GM19328 (cell line): ENCODE measurements at regions not wholly inside any gene's neighbourhood (a gene's known extent, or its start where the extent isn't known, plus 50 kb on each side); places are given as distances from the start of the nearest gene placed in this dataset.

Experiments used
- ATAC-seq: cut with Tn5 transposase; IDR thresholded peaks from one replicate; pipeline ENCODE4 v1.9.1; 2021; ENCODE audit warnings: mild to moderate bottlenecking, moderate library complexity; ENCODE audit not compliant: unreplicated experiment

- no peak for ATAC-seq
These were observed 405.7 kb upstream of the SALL1 start for GRCh38 chr16:51556694-51557340.

- no peak for ATAC-seq
These were observed 402.8 kb upstream of the SALL1 start for GRCh38 chr16:51553910-51554309.

GRCh38 chr16:51553314-51553713 is 402.2 kb upstream of the SALL1 start:
- ATAC-seq: no peak

- no peak for ATAC-seq
These were observed 399.8 kb upstream of the SALL1 start for GRCh38 chr16:51550800-51551347.

- no peak for ATAC-seq
These were observed 398.8 kb upstream of the SALL1 start for GRCh38 chr16:51549836-51550235.

- no peak for ATAC-seq
These were observed 394.9 kb upstream of the SALL1 start for GRCh38 chr16:51545951-51546350.

GRCh38 chr16:51544851-51545467 is 393.9 kb upstream of the SALL1 start:
- ATAC-seq: no peak

GRCh38 chr16:51543971-51544370 is 392.9 kb upstream of the SALL1 start:
- ATAC-seq: no peak

GRCh38 chr16:51542981-51543815 is 392.1 kb upstream of the SALL1 start:
- ATAC-seq: no peak

- ATAC-seq: no peak
These were observed 389.2 kb upstream of the SALL1 start for GRCh38 chr16:51540259-51540658.

- no peak for ATAC-seq
These were observed 387.8 kb upstream of the SALL1 start for GRCh38 chr16:51538707-51539498.

- ATAC-seq: no peak
These were observed 384.5 kb upstream of the SALL1 start for GRCh38 chr16:51535591-51535990.

- no peak for ATAC-seq
These were observed 381.5 kb upstream of the SALL1 start for GRCh38 chr16:51532551-51532950.

GRCh38 chr16:51531271-51531670 is 380.2 kb upstream of the SALL1 start:
- no peak for ATAC-seq

GRCh38 chr16:51527349-51527748 is 376.3 kb upstream of the SALL1 start:
- ATAC-seq: no peak

- no peak for ATAC-seq
These were observed 375.6 kb upstream of the SALL1 start for GRCh38 chr16:51526621-51527020.

- no peak for ATAC-seq
These were observed 373.7 kb upstream of the SALL1 start for GRCh38 chr16:51524555-51525373.

GRCh38 chr16:51524070-51524469 is 373.0 kb upstream of the SALL1 start:
- ATAC-seq: no peak

GRCh38 chr16:51523400-51523799 is 372.3 kb upstream of the SALL1 start:
- no peak for ATAC-seq

- no peak for ATAC-seq
These were observed 371.8 kb upstream of the SALL1 start for GRCh38 chr16:51522902-51523301.
